ENCODE measurements at regions not wholly inside any gene's neighbourhood (a gene's known extent, or its start where the extent isn't known, plus 50 kb on each side); places are given as distances from the start of the nearest gene placed in this dataset.
A peak's percentile ranks its signal among the peaks of the same experiment; 100 is the strongest.

DNA sequence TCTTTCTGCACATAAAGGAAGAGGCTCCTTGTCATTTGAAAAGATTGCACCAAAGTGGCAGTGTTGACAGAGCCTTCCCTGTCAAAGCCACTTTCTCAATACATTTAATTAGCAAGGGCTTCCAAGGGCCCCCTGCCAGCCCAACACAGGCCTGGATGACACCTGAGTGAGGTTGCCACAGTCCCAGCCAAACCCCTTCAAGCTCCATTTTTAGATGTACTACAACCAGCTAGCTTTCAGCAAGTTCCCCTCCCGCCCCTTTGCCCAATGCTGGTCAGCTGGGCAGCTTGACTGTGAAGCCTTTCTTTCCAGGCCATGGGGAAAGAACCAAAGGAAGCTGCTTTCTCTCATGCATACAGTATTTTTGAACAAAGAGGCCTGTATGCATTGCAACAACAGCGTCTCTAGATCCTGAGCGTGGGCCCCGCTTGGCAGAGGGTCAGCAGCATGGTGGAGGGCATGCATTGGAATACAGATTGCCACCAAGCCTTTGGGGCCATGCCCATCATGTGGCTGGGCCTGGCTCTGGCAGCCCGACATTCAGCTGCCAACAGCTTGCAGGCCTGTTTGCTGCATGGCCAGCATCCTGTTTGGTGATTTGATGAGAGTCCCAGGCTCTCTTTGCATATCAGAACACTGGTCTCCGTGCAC lies 261.1 kb upstream of the GATB start:
- H3K27ac ChIP-seq = no peak overlapping the region
- TF ChIP-seq, protein P1, sequence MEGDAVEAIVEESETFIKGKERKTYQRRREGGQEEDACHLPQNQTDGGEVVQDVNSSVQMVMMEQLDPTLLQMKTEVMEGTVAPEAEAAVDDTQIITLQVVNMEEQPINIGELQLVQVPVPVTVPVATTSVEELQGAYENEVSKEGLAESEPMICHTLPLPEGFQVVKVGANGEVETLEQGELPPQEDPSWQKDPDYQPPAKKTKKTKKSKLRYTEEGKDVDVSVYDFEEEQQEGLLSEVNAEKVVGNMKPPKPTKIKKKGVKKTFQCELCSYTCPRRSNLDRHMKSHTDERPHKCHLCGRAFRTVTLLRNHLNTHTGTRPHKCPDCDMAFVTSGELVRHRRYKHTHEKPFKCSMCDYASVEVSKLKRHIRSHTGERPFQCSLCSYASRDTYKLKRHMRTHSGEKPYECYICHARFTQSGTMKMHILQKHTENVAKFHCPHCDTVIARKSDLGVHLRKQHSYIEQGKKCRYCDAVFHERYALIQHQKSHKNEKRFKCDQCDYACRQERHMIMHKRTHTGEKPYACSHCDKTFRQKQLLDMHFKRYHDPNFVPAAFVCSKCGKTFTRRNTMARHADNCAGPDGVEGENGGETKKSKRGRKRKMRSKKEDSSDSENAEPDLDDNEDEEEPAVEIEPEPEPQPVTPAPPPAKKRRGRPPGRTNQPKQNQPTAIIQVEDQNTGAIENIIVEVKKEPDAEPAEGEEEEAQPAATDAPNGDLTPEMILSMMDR (conservative IDR thresholded peaks at IDR 0.05) = no peak

DNA sequence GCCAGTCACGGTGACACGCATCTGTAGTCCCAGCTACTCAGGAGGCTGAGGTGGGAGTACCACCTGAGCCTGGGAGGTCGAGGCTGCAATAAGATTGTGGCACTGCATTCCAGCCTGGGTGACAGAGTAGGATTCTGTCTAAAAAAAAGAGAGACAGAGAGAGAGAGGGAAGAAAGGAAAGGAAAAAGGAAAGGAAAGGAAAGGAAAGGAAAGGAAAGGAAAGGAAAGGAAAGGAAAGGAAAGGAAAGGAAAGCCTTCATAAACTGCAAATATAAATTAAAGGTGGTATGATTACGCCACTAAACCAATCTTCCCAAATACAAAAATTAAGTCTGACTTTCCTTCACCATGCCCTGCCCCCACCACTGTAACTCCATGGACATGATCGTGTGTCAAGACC lies 259.3 kb upstream of the GATB start:
- TF ChIP-seq, protein P1 (conservative IDR thresholded peaks at IDR 0.05) = no peak
- H3K27ac ChIP-seq = no peak overlapping the region

GRCh38 chr4:152016303-152016620 lies 255.5 kb upstream of the GATB start:
- no peak overlapping the region for H3K27ac ChIP-seq
- TF ChIP-seq, protein P1 (conservative IDR thresholded peaks at IDR 0.05) = no peak

DNA sequence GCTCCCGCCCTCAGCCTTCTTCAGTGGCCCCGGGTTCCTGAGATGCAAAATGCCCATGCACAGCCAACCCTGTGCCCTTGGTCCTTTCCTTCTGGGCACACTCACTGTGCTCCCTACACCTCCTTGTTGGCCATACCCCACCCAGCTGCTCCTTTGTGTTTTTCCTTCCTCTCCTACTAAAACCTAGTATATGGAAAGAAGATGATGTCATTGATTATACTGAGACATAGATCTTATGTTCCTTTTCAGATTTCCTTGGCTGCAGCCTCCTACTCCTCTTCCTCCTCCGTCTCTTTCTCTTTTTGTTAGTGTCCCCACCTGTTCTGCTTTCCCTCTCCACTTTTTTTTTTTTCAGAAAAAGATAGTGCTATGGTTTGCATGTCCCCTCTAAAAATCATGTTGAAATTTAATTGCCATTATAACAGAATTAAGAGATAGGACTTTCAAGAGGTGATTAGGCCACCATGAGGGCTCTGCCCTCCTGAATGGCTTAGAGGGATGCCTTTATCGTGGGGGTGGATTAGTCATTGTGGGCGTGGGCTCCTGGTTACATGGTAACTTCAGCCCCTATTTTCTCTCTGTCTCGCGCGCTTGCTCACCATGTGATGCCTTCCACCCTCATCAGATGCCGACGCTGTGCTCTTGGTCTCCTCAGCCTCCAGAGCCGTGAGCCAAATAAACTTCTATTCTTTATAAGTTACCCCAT lies 254.9 kb upstream of the GATB start:
- TF ChIP-seq, protein P1 (conservative IDR thresholded peaks at IDR 0.05) = no peak
- no peak overlapping the region for H3K27ac ChIP-seq

- TF ChIP-seq, protein P1 (conservative IDR thresholded peaks at IDR 0.05) = no peak
- no peak overlapping the region for H3K27ac ChIP-seq
These were observed 253.5 kb upstream of the GATB start for GRCh38 chr4:152014280-152014679.

DNA sequence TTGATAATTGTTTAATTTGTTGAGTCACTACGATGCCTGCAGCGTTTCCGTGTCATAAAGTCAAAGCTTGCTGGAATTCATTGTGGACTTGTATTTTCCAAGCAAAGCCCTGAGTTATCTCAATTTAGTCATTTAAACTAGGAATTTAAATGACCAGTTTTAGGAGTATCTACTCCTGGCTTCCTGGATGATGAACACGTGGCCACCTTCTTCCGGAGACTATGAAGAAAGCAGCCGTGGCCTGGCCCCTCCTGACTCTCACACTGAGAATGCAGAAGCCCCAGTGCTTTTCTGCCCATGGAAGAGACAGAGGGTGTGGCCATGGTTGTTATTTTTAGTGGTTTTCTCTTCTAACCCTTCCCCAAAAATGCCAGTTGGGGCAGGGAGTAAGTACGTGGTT lies 250.7 kb upstream of the GATB start:
- H3K27ac ChIP-seq = no peak overlapping the region
- TF ChIP-seq, protein P1 (conservative IDR thresholded peaks at IDR 0.05) = no peak

DNA sequence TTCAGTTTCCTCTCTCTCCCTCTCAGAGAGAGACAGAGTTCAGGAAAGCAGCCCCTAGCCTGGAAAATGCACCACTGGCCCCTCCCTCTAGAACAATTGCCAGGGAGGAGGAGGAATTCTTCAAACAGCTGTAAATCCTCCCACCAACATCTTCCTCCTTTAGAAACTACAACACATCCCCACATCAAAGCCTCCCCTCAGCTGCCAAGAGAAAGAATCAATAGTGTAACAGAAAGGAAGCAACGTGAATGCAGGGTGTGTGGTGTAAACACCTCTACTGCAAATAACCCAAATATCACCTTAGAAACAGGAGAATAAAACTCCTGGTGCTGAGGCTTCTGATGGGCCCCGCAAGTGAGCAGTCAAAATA lies 249.9 kb upstream of the GATB start:
- H3K27ac ChIP-seq = peak overlapping the region; percentile 40
- TF ChIP-seq, protein P1 (conservative IDR thresholded peaks at IDR 0.05) = no peak
